Brain microvascular endothelial cell (primary cell): ENCODE measurements at regions not wholly inside any gene's neighbourhood (a gene's known extent, or its start where the extent isn't known, plus 50 kb on each side); places are given as distances from the start of the nearest gene placed in this dataset.

Source experiments
- DNase-seq: peaks from one replicate; pipeline ENCODE4 v3.0.0-alpha.2; 2020
- H3K27ac ChIP-seq: fragments of 250-450 bp; sonication (Bioruptor Pico); 2 replicates; pipeline ENCODE4 v1.5.1; 2020; ENCODE audit warnings: mild to moderate bottlenecking, moderate library complexity
- H3K27me3 ChIP-seq: fragments of 250-450 bp; sonication (Bioruptor Pico); replicated peaks from 2 replicates; pipeline ENCODE4 v1.5.1; 2020; ENCODE audit warnings: mild to moderate bottlenecking
- H3K36me3 ChIP-seq: fragments of 250-450 bp; sonication (Bioruptor Pico); replicated peaks from 2 replicates; pipeline ENCODE4 v1.5.1; 2020; ENCODE audit warnings: mild to moderate bottlenecking
- H3K4me3 ChIP-seq: 2 replicates; pipeline ENCODE4 v1.5.1; 2011; ENCODE audit warnings: low read depth, mild to moderate bottlenecking, control low read depth, low read length, moderate library complexity
- in situ Hi-C: cut with HindIII; loops from 2 replicates; pipeline ENCODE4 v1.10.0; 2017; ENCODE audit warnings: low sequenced_read_pairs, low pct_ligation_motif_present
- TF ChIP-seq, protein P1 (sequence below): IDR thresholded peaks from 2 replicates; pipeline ENCODE4 v1.5.1; 2011; ENCODE audit warnings: low read depth, mild to moderate bottlenecking, moderate library complexity, low read length, control low read depth, inconsistent platforms; ENCODE audit errors: missing control alignments

DNA sequence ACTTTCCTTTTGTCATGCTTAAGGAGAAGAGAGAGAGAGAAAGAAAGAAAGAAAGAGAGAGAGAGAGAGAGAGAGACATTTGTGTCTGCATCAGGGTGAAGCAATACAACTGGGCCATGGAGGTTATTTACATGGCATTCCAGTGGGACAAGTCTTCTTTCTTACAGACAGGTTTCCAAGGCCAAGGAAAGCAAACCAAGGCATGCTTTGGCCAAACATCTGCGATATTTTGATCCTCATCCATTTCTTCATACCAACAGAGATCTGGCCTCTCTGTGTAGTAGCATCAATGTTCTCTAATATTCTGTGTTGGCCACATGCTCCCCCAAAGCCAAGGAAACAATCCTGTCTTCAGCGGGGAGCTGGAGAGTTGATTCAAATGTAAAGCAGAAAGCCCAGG, 292.1 kb downstream of the SETD4 start:
- H3K4me3 ChIP-seq, result no peak overlapping the region

DNA sequence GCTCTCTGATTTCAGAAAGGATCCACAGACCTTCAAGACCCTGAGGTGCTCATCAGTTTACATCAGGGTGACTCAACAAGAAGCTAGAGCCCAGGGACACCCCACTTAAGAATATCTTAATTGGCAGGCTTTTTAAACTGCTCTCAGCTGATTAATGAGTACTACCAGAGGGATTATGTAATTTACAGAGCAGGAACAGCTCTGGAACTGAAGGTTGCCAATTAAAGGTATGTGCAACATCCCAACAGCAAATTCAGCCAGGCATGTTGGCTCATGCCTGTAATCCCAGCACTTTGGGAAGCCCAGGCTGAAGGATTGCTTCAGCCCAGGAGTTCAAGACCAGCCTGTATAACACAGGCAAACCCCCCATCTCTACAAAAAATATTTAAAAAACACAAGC, 295.7 kb downstream of the SETD4 start:
- DNase-seq, result no peak
- Histone ChIP-seq H3K27ac (no peak overlapping the region), H3K4me3 (no peak overlapping the region), H3K36me3 (no peaks in the 10 kb centered on the region), H3K27me3 (no peaks in the 10 kb centered on the region)
- TF ChIP-seq, protein P1, sequence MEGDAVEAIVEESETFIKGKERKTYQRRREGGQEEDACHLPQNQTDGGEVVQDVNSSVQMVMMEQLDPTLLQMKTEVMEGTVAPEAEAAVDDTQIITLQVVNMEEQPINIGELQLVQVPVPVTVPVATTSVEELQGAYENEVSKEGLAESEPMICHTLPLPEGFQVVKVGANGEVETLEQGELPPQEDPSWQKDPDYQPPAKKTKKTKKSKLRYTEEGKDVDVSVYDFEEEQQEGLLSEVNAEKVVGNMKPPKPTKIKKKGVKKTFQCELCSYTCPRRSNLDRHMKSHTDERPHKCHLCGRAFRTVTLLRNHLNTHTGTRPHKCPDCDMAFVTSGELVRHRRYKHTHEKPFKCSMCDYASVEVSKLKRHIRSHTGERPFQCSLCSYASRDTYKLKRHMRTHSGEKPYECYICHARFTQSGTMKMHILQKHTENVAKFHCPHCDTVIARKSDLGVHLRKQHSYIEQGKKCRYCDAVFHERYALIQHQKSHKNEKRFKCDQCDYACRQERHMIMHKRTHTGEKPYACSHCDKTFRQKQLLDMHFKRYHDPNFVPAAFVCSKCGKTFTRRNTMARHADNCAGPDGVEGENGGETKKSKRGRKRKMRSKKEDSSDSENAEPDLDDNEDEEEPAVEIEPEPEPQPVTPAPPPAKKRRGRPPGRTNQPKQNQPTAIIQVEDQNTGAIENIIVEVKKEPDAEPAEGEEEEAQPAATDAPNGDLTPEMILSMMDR, result no peak
- in situ Hi-C loops, result no loop called here

More for the DNA sequence above, 292.1 kb downstream of the SETD4 start:
- in situ Hi-C loops, result no loop called here
- Histone ChIP-seq H3K27ac (no peak overlapping the region), H3K36me3 (no peaks in the 10 kb centered on the region), H3K27me3 (no peaks in the 10 kb centered on the region)
- TF ChIP-seq, protein P1, result no peak
- no peak for DNase-seq

DNA sequence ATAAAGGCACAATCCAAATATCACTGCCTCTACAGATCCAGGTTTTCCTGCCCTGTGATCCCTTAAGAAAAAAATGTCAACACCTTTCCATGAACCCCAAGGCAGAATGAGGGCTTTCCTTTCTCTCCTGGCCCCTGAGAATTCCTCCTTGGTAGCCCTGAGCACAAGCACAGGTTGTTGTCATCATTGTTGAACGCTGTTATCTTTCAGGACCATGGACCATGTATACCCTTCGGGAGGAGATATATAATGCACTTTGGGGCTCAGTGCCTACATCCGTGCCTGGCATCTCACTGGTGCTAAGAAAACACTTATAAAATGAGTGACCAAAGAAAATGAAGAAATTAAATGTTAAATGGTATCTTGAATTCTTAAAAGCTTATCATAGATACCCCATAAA, 296.2 kb downstream of the SETD4 start:
- DNase-seq, result no peak
- TF ChIP-seq, protein P1, result no peak
- no peaks in the 10 kb centered on the region for H3K36me3 ChIP-seq
- no peak overlapping the region for H3K4me3 ChIP-seq
- in situ Hi-C loops, result no loop called here
- no peaks in the 10 kb centered on the region for H3K27me3 ChIP-seq
- H3K27ac ChIP-seq, result no peak overlapping the region

DNA sequence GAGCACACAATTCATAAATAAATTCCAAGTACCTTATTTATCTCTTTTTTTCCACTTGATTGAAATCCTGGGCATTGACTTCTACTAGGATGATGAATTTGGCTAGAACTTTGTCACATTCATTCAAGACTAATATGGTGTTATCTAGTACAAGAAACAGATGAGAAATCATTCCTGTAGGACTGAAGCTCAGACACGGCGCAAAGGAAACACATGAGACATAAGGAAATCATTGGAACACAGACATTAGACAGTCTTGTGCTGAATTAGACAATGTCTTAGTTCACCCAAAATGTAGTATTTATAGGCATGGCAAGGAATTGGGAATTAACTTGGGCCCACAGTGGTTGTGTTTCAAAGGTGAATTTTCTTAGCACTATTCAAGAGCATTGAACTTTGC, 305.7 kb downstream of the SETD4 start:
- in situ Hi-C loops, result no loop called here
- H3K36me3 ChIP-seq, result no peaks in the 10 kb centered on the region
- TF ChIP-seq, protein P1, result no peak
- H3K27ac ChIP-seq, result no peak overlapping the region
- no peak overlapping the region for H3K4me3 ChIP-seq
- H3K27me3 ChIP-seq, result no peaks in the 10 kb centered on the region
- DNase-seq, result no peak

DNA sequence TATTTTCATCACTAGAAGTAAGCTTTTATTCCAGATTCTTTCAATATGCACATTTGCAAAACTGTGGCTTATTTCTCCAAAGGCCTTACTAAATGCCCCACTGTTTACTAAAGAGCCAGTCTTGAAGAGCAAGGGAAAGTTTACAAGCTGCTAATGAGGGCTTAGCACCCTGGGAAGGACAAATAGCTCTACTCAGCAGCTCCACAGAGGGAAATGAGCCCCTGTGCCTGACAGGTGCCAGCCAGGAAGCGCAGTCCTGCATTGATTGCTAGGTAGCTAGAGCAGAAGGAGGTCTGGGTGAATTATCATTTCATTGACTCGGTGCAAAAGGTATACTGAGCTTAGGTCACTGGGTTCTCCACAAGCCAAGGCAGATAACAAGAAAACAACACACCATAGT, 307.0 kb downstream of the SETD4 start:
- no peaks in the 10 kb centered on the region for H3K27me3 ChIP-seq
- in situ Hi-C loops, result no loop called here
- no peak for DNase-seq
- H3K27ac ChIP-seq, result no peak overlapping the region
- TF ChIP-seq, protein P1, result no peak
- H3K4me3 ChIP-seq, result no peak overlapping the region
- H3K36me3 ChIP-seq, result no peaks in the 10 kb centered on the region

DNA sequence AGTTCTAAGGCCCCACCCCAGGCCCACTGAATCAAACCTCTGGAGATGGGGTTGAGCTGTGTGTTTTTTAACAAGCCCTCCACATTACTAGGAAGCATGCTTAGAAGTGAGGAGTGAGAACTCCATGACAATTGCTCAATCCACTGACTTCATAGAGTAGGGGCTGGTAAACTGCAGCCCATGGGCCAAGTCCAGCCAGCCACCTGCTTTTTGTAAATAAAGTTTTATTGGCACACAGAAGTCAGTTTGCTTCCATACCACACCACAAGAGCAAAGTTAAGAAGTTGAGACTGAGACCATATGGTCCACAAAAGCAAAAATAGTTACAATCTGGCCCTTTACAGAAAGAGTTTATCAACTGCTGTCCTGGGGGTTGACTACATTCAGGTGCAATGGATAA, 309.2 kb downstream of the SETD4 start:
- TF ChIP-seq, protein P1, result no peak
- Histone ChIP-seq H3K36me3 (no peaks in the 10 kb centered on the region), H3K4me3 (no peak overlapping the region), H3K27me3 (no peaks in the 10 kb centered on the region), H3K27ac (no peak overlapping the region)
- no peak for DNase-seq
- in situ Hi-C loops, result no loop called here
